Tibial nerve (tissue), 4 donors: ENCODE measurements at regions not wholly inside any gene's neighbourhood (a gene's known extent, or its start where the extent isn't known, plus 50 kb on each side); places are given as distances from the start of the nearest gene placed in this dataset.
"Not testable (repeated sequence)": the region's sequence is repeated elsewhere in the genome, so short reads cannot be mapped to it uniquely, and the experiment has no call there.

Experiments used
- DNase-seq, 2 donors: peaks; one replicate each; pipeline ENCODE4 v3.0.0-alpha.2; 2019; ENCODE audit warnings: low spot score in 2 of 2
- H3K27ac ChIP-seq, 4 donors: fragments of 200-600 bp; sonication (generic) in 3 of 4; one replicate each; pipeline ENCODE4 v1.5.1; 2017 to 2019; ENCODE audit warnings: mild to moderate bottlenecking in 1 of 4
- H3K27me3 ChIP-seq, 2 donors: fragments of 200-600 bp; sonication (generic) in 1 of 2; one replicate each; pipeline versions ENCODE4 v1.5.1 to v1.6.0; 2017 to 2019
- H3K36me3 ChIP-seq, 3 donors: fragments of 200-600 bp; sonication (generic); one replicate each; pipeline ENCODE4 v1.5.1; 2018 to 2019
- H3K4me1 ChIP-seq, 4 donors: fragments of 200-600 bp; sonication (generic) in 3 of 4; one replicate each; pipeline ENCODE4 v1.5.1; 2017 to 2019
- H3K4me3 ChIP-seq, 4 donors: fragments of 200-600 bp; sonication (generic) in 3 of 4; one replicate each; pipeline ENCODE4 v1.5.1; 2017 to 2019; ENCODE audit warnings: mild to moderate bottlenecking in 1 of 4, moderate library complexity in 1 of 4
- H3K9me3 ChIP-seq, 4 donors: fragments of 200-600 bp; sonication (generic) in 3 of 4; one replicate each; pipeline ENCODE4 v1.5.1; 2017 to 2019
- CTCF ChIP-seq, 5 experiments: fragments of 200-600 bp in 3 of 5; fragments of 450-650 bp in 2 of 5; sonication (generic) in 3 of 5; IDR thresholded peaks; one replicate each; pipeline ENCODE4 v1.5.1; 2016 to 2019; ENCODE audit warnings: antibody characterized with exemption in 5 of 5, mild to moderate bottlenecking in 3 of 5, moderate library complexity in 2 of 5
- EP300 ChIP-seq, 2 donors: sonication (generic); formaldehyde crosslinking; IDR thresholded peaks; one replicate each; pipeline ENCODE4 v1.6.1; 2017; ENCODE audit warnings: antibody characterized with exemption in 2 of 2, mild to moderate bottlenecking in 1 of 2
- POLR2A ChIP-seq, 2 donors: fragments of 450-650 bp; IDR thresholded peaks; one replicate each; pipeline ENCODE4 v1.6.1; 2017; ENCODE audit warnings: antibody characterized with exemption in 2 of 2, mild to moderate bottlenecking in 2 of 2, moderate library complexity in 2 of 2
- WGBS, 2 donors: methylation state at CpG; one replicate each; pipeline ENCODE4 v1.1.5; 2018; 5-methylcytosine and 5-hydroxymethylcytosine counted together

GRCh38 chr10:59975918-59976317, 69.6 kb upstream of the CCDC6 start:
- DNase-seq, H3K4me3 ChIP-seq, H3K36me3 ChIP-seq, H3K27ac ChIP-seq, H3K27me3 ChIP-seq: not testable (repeated sequence)
- Histone ChIP-seq H3K9me3 (peaks cover 0 to 39% (median 9%) of the 10 kb centered on the region in 4 donors), H3K4me1 (peaks cover 0 to 10% (median 0%) of the 10 kb centered on the region in 4 donors)
- 98 to 100% methylated on average over 1 of the region's 1 CpG for WGBS, 2 donors

- Histone ChIP-seq H3K4me3 (no peak overlapping the region), H3K27ac (peak overlapping the region in 1 of 4 donors; percentile 46), H3K36me3 (no peaks in the 10 kb centered on the region), H3K4me1 (peaks cover 0 to 15% (median 0%) of the 10 kb centered on the region in 4 donors), H3K9me3 (peaks cover 0 to 15% (median 1%) of the 10 kb centered on the region in 4 donors), H3K27me3 (no peaks in the 10 kb centered on the region)
- 15 to 20% methylated on average over 1 of the region's 1 CpG for WGBS, 2 donors
- no peak for DNase-seq
- no peak for TF ChIP-seq POLR2A (IDR thresholded peaks at IDR 0.05)
- TF ChIP-seq CTCF (IDR thresholded peaks at IDR 0.05), result no peak
- no peak for TF ChIP-seq EP300 (IDR thresholded peaks at IDR 0.05)
Observed at GRCh38 chr10:59971915-59972314, 65.6 kb upstream of the CCDC6 start.

GRCh38 chr10:59970396-59971368, 64.3 kb upstream of the CCDC6 start:
- Histone ChIP-seq H3K4me1 (peaks cover 0 to 15% (median 0%) of the 10 kb centered on the region in 4 donors), H3K4me3 (no peak overlapping the region), H3K27ac (peak overlapping the region in 1 of 4 donors; percentile 18), H3K36me3 (no peaks in the 10 kb centered on the region), H3K9me3 (peaks cover 0 to 2% (median 0%) of the 10 kb centered on the region in 4 donors), H3K27me3 (no peaks in the 10 kb centered on the region)
- no peak for TF ChIP-seq CTCF (IDR thresholded peaks at IDR 0.05)
- no peak for TF ChIP-seq EP300 (IDR thresholded peaks at IDR 0.05)
- TF ChIP-seq POLR2A (IDR thresholded peaks at IDR 0.05), result no peak
- 73 to 76% methylated on average over 5 of the region's 5 CpGs for WGBS, 2 donors
- DNase-seq, result no peak

GRCh38 chr10:59968705-59969104, 62.3 kb upstream of the CCDC6 start:
- WGBS, 2 donors, result 92 to 95% methylated on average over 2 of the region's 2 CpGs
- H3K4me3 ChIP-seq, result no peak overlapping the region
- no peak for TF ChIP-seq POLR2A (IDR thresholded peaks at IDR 0.05)
- TF ChIP-seq CTCF (IDR thresholded peaks at IDR 0.05), result no peak
- no peak for TF ChIP-seq EP300 (IDR thresholded peaks at IDR 0.05)

GRCh38 chr10:59967079-59967478, 60.7 kb upstream of the CCDC6 start:
- Histone ChIP-seq H3K9me3 (no peaks in the 10 kb centered on the region), H3K4me3 (no peak overlapping the region), H3K4me1 (peaks cover 0 to 13% (median 0%) of the 10 kb centered on the region in 4 donors), H3K27ac (no peak overlapping the region), H3K36me3 (no peaks in the 10 kb centered on the region), H3K27me3 (no peaks in the 10 kb centered on the region)
- TF ChIP-seq EP300 (IDR thresholded peaks at IDR 0.05) (no peak), POLR2A (IDR thresholded peaks at IDR 0.05) (no peak), CTCF (IDR thresholded peaks at IDR 0.05) (no peak)
- DNase-seq, result no peak
- WGBS, 2 donors, result 75 to 91% methylated on average over 1 to 2 of the region's 2 CpGs

More at GRCh38 chr10:59968705-59969104, 62.3 kb upstream of the CCDC6 start:
- Histone ChIP-seq H3K9me3 (no peaks in the 10 kb centered on the region), H3K4me1 (peaks cover 0 to 15% (median 0%) of the 10 kb centered on the region in 4 donors), H3K27ac (no peak overlapping the region), H3K27me3 (no peaks in the 10 kb centered on the region), H3K36me3 (no peaks in the 10 kb centered on the region)
- no peak for DNase-seq
